ENCODE measurements at regions not wholly inside any gene's neighbourhood (a gene's known extent, or its start where the extent isn't known, plus 50 kb on each side); places are given as distances from the start of the nearest gene placed in this dataset.

GRCh38 chr2:6314218-6314960 lies 551.3 kb downstream of the CMPK2 start:
- TF ChIP-seq CTCF (IDR thresholded peaks at IDR 0.05; ENCODE audit: borderline replicate concordance, extremely low read depth, low read length, poor library complexity, severe bottlenecking) = no peak
- TF ChIP-seq EZH2 (IDR thresholded peaks at IDR 0.05; ENCODE audit: borderline replicate concordance, low read depth, low read length, severe bottlenecking) = no peak
